WTC11 (cell line): ENCODE measurements at regions not wholly inside any gene's neighbourhood (a gene's known extent, or its start where the extent isn't known, plus 50 kb on each side); places are given as distances from the start of the nearest gene placed in this dataset.

ENCODE experiments used
- ATAC-seq: fragments of 200-7000 bp; cut with Tn5 transposase; 2 replicates; pipeline ENCODE4 v1.10.0; 2021; ENCODE audit warnings: mild to moderate bottlenecking, moderate library complexity
- CTCF ChIA-PET: fragments of 300-600 bp; sonication (Branson Sonifier 250); formaldehyde crosslinking; loops from one replicate; lab custom pipeline; 2021; ENCODE audit warnings: antibody characterized with exemption; lab: Charles Lee
- POLR2A ChIA-PET: fragments of 350-600 bp; sonication (Branson Sonifier 250); formaldehyde crosslinking; loops from one replicate; lab custom pipeline; 2021; ENCODE audit warnings: antibody characterized with exemption; lab: Charles Lee
- DNase-seq: peaks from one replicate; pipeline ENCODE4 v3.0.0; 2021; ENCODE audit warnings: low spot score
- H3K27ac Mint-ChIP-seq: 2 replicates; pipeline ENCODE4 v1.8.0; 2021; ENCODE audit warnings: mixed read lengths
- H3K27me3 Mint-ChIP-seq: 2 replicates; pipeline ENCODE4 v1.8.0; 2021; ENCODE audit warnings: low read depth, mild to moderate bottlenecking, moderate library complexity, mixed read lengths
- H3K36me3 Mint-ChIP-seq: 2 replicates; pipeline ENCODE4 v1.8.0; 2021; ENCODE audit warnings: mixed read lengths
- H3K4me1 Mint-ChIP-seq: 2 replicates; pipeline ENCODE4 v1.8.0; 2022; ENCODE audit warnings: mixed read lengths
- H3K4me3 Mint-ChIP-seq: 2 replicates; pipeline ENCODE4 v1.8.0; 2021; ENCODE audit warnings: mild to moderate bottlenecking, moderate library complexity, mixed read lengths
- H3K9me3 Mint-ChIP-seq: 2 replicates; pipeline ENCODE4 v1.8.0; 2021; ENCODE audit warnings: mixed read lengths
- AFF4 ChIP-seq: sonication (generic); formaldehyde crosslinking; IDR thresholded peaks from 2 replicates; pipeline ENCODE4 v1.8.1; 2023; ENCODE audit warnings: mild to moderate bottlenecking, missing genetic modification reagents, borderline replicate concordance
- ATF1 ChIP-seq: sonication (generic); formaldehyde crosslinking; IDR thresholded peaks from 2 replicates; pipeline ENCODE4 v1.8.1; 2023; ENCODE audit warnings: mild to moderate bottlenecking, moderate library complexity, missing genetic modification reagents
- ATF2 ChIP-seq: sonication (generic); formaldehyde crosslinking; IDR thresholded peaks from 2 replicates; pipeline ENCODE4 v1.8.1; 2022; ENCODE audit warnings: low read depth, missing genetic modification reagents, borderline replicate concordance
- E2F5 ChIP-seq: sonication (generic); formaldehyde crosslinking; IDR thresholded peaks from 2 replicates; pipeline ENCODE4 v1.8.1; 2022; ENCODE audit warnings: mild to moderate bottlenecking, moderate library complexity, missing genetic modification reagents
- GRHL2 ChIP-seq: fragments of 250-450 bp; sonication (Bioruptor Pico); IDR thresholded peaks from 2 replicates; pipeline ENCODE4 v1.8.0; 2022; ENCODE audit warnings: mild to moderate bottlenecking, moderate library complexity; ENCODE audit not compliant: insufficient replicate concordance, severe bottlenecking
- JUN ChIP-seq: sonication (generic); formaldehyde crosslinking; IDR thresholded peaks from 2 replicates; pipeline ENCODE4 v1.8.0; 2023; ENCODE audit warnings: mild to moderate bottlenecking, missing genetic modification reagents
- NFATC4 ChIP-seq: fragments of 250-450 bp; sonication (Bioruptor Pico); IDR thresholded peaks from 2 replicates; pipeline ENCODE4 v1.9.0; 2021; ENCODE audit warnings: mild to moderate bottlenecking
- PRRX2 ChIP-seq: fragments of 250-450 bp; sonication (Bioruptor Pico); IDR thresholded peaks from 2 replicates; pipeline ENCODE4 v1.8.0; 2021; ENCODE audit warnings: mild to moderate bottlenecking
- RELA ChIP-seq: sonication (generic); formaldehyde crosslinking; IDR thresholded peaks from 2 replicates; pipeline ENCODE4 v1.8.1; 2022; ENCODE audit warnings: missing genetic modification reagents, mild to moderate bottlenecking, borderline replicate concordance
- TP53 ChIP-seq: sonication (generic); formaldehyde crosslinking; IDR thresholded peaks from 2 replicates; pipeline ENCODE4 v1.8.1; 2023; ENCODE audit warnings: mild to moderate bottlenecking, missing genetic modification reagents
- ZNF219 ChIP-seq: sonication (generic); formaldehyde crosslinking; IDR thresholded peaks from 2 replicates; pipeline ENCODE4 v1.8.0; 2023; ENCODE audit warnings: missing genetic modification reagents, mild to moderate bottlenecking, borderline replicate concordance
- ZNF281 ChIP-seq: sonication (generic); formaldehyde crosslinking; IDR thresholded peaks from 2 replicates; pipeline ENCODE4 v1.8.0; 2023; ENCODE audit warnings: mild to moderate bottlenecking, missing genetic modification reagents
- ZNF425 ChIP-seq: fragments of 250-450 bp; sonication (Bioruptor Pico); conservative IDR thresholded peaks from 2 replicates; pipeline ENCODE4 v1.9.0; 2021; ENCODE audit warnings: mild to moderate bottlenecking
- ZNF512 ChIP-seq: sonication (generic); formaldehyde crosslinking; IDR thresholded peaks from 2 replicates; pipeline ENCODE4 v1.8.1; 2022; ENCODE audit warnings: missing genetic modification reagents, borderline replicate concordance
- ZNF532 ChIP-seq: fragments of 250-450 bp; sonication (Bioruptor Pico); IDR thresholded peaks from 2 replicates; pipeline ENCODE4 v1.9.0; 2021; ENCODE audit warnings: mild to moderate bottlenecking, borderline replicate concordance
- ZNF671 ChIP-seq: fragments of 250-450 bp; sonication (Bioruptor Pico); IDR thresholded peaks from 2 replicates; pipeline ENCODE4 v1.8.0; 2021; ENCODE audit warnings: mild to moderate bottlenecking

- Mint-ChIP-seq H3K9me3 (no peaks in the 10 kb centered on the region), H3K4me1 (peaks cover 7% of the 10 kb centered on the region; the same call in 1 of the 2 replicates), H3K4me3 (no peak overlapping the region), H3K27me3 (no peaks in the 10 kb centered on the region; the same call in 1 of the 2 replicates), H3K36me3 (no peaks in the 10 kb centered on the region), H3K27ac (no peak overlapping the region)
- CTCF ChIA-PET = interaction anchor here (0.6 to 1.3 kb wide), 3 partner anchors 34 to 144 kb away, joined by 3 to 4 read pairs (median 3); no protein-coding TSS in a partner anchor
- TF ChIP-seq ATF2 (no peak), ATF1 (CRISPR knock-in tag) (no peak), AFF4 (CRISPR knock-in tag) (no peak), ZNF671 (CRISPR knock-in tag) (no peak), ZNF281 (CRISPR knock-in tag) (no peak), ZNF425 (CRISPR knock-in tag) (no peak), TP53 (no peak), E2F5 (no peak), ZNF219 (CRISPR knock-in tag) (no peak), JUN (CRISPR knock-in tag) (no peak), PRRX2 (CRISPR knock-in tag) (no peak), NFATC4 (CRISPR knock-in tag) (no peak)
- POLR2A ChIA-PET = no interaction called here
- no peak for ATAC-seq
- DNase-seq = no peak
Measured at GRCh38 chr2:43070030-43070429, 156.4 kb downstream of the ZFP36L2 start.

GRCh38 chr2:43068631-43069517 lies 157.5 kb downstream of the ZFP36L2 start:
- POLR2A ChIA-PET = no interaction called here
- Mint-ChIP-seq H3K9me3 (peaks cover 8% of the 10 kb centered on the region), H3K27ac (no peak overlapping the region), H3K4me3 (no peak overlapping the region), H3K27me3 (no peaks in the 10 kb centered on the region; the same call in 1 of the 2 replicates), H3K36me3 (peaks cover 6% of the 10 kb centered on the region), H3K4me1 (peaks cover 7% of the 10 kb centered on the region; the same call in 1 of the 2 replicates)
- ATAC-seq = no peak
- CTCF ChIA-PET = interaction anchor here (0.5 kb wide), 1 partner anchor 145 kb away, joined by 3 read pairs; no protein-coding TSS in a partner anchor
- no peak for DNase-seq
- TF ChIP-seq GRHL2 (no peak), ZNF532 (CRISPR knock-in tag) (no peak), ZNF512 (CRISPR knock-in tag) (no peak), RELA (no peak)
